Keratinocyte (primary cell): ENCODE measurements at regions not wholly inside any gene's neighbourhood (a gene's known extent, or its start where the extent isn't known, plus 50 kb on each side); places are given as distances from the start of the nearest gene placed in this dataset.

Experiments
- DNase-seq: peaks from one replicate; pipeline ENCODE4 v3.0.0-alpha.2; 2011; ENCODE audit warnings: low read depth, missing footprints, low spot score
- FAIRE-seq: peaks from 2 replicates; lab custom pipeline; 2011; peaks lifted over from hg19 to GRCh38; lab: Jason Lieb, UNC
- H2AFZ ChIP-seq: 2 replicates; pipeline ENCODE4 v1.6.0; 2012; ENCODE audit warnings: low read length, control low read depth, inconsistent platforms; ENCODE audit not compliant: control insufficient read depth
- H3K27ac ChIP-seq: 2 replicates; pipeline ENCODE4 v1.5.1; 2011; ENCODE audit warnings: low read length; ENCODE audit not compliant: control insufficient read depth, insufficient read depth
- H3K27me3 ChIP-seq: 3 replicates; pipeline ENCODE4 v1.6.0; 2011; ENCODE audit warnings: low read length; ENCODE audit not compliant: control insufficient read depth, insufficient read depth; ENCODE audit errors: extremely low read depth
- H3K36me3 ChIP-seq, 2 experiments: 2 replicates in 1 of 2; 3 replicates in 1 of 2; pipeline ENCODE4 v1.5.1; 2011; ENCODE audit warnings: low read length in 2 of 2, mild to moderate bottlenecking in 1 of 2; ENCODE audit not compliant: control insufficient read depth in 2 of 2, insufficient read depth in 2 of 2; ENCODE audit errors: extremely low read depth in 1 of 2
- H3K4me1 ChIP-seq: 3 replicates; pipeline ENCODE4 v1.5.1; 2011; ENCODE audit warnings: low read length; ENCODE audit not compliant: control insufficient read depth, insufficient read depth; ENCODE audit errors: extremely low read depth
- H3K4me2 ChIP-seq: 3 replicates; pipeline ENCODE4 v1.6.0; 2011; ENCODE audit warnings: low read depth, low read length; ENCODE audit not compliant: control insufficient read depth, insufficient read depth; ENCODE audit errors: extremely low read depth
- H3K4me3 ChIP-seq, 3 experiments: fragments of 200-600 bp in 1 of 3; sonication (generic) in 1 of 3; 2 replicates in 2 of 3; 3 replicates in 1 of 3; pipeline ENCODE4 v1.5.1; 2011 to 2016; ENCODE audit warnings: low read length in 3 of 3, mild to moderate bottlenecking in 3 of 3, control low read depth in 2 of 3, inconsistent platforms in 1 of 3, low read depth in 1 of 3, mixed read lengths in 1 of 3, mixed run types in 1 of 3, moderate library complexity in 1 of 3; ENCODE audit not compliant: control insufficient read depth in 2 of 3, insufficient read depth in 2 of 3; ENCODE audit errors: extremely low read depth in 1 of 3
- H3K79me2 ChIP-seq: 2 replicates; pipeline ENCODE4 v1.6.0; 2012; ENCODE audit warnings: low read length; ENCODE audit not compliant: control insufficient read depth, insufficient read depth
- H3K9ac ChIP-seq: 3 replicates; pipeline ENCODE4 v1.6.0; 2011; ENCODE audit warnings: low read length; ENCODE audit not compliant: control insufficient read depth, insufficient read depth; ENCODE audit errors: extremely low read depth
- H3K9me1 ChIP-seq: 3 replicates; pipeline ENCODE4 v1.6.0; 2011; ENCODE audit warnings: low read length; ENCODE audit not compliant: control insufficient read depth, insufficient read depth; ENCODE audit errors: extremely low read depth
- H3K9me3 ChIP-seq: 2 replicates; pipeline ENCODE4 v1.5.1; 2012; ENCODE audit warnings: low read depth, low read length; ENCODE audit not compliant: control insufficient read depth
- H4K20me1 ChIP-seq: 3 replicates; pipeline ENCODE4 v1.6.0; 2011; ENCODE audit warnings: low read length; ENCODE audit not compliant: control insufficient read depth, insufficient read depth; ENCODE audit errors: extremely low read depth
- CTCF ChIP-seq, 3 experiments: IDR thresholded peaks in 1 of 3; conservative IDR thresholded peaks in 1 of 3; optimal IDR thresholded peaks in 1 of 3; 2 replicates in 2 of 3; 3 replicates in 1 of 3; pipeline versions ENCODE3 to v1.5.1; 2011; ENCODE audit warnings: low read length in 3 of 3, mild to moderate bottlenecking in 3 of 3, moderate library complexity in 2 of 3, control low read depth in 1 of 3, inconsistent platforms in 1 of 3; ENCODE audit not compliant: insufficient read depth in 2 of 3; ENCODE audit errors: extremely low read depth in 1 of 3
- EZH2 ChIP-seq: IDR thresholded peaks from one replicate; pipeline ENCODE4 v1.6.1; 2012; ENCODE audit warnings: inconsistent platforms, mild to moderate bottlenecking, low read length, moderate library complexity
- dilution Hi-C: fragments of 300-500 bp; cut with MboI; formaldehyde crosslinking; loops from one replicate; pipeline ENCODE4 v1.7.0; 2020; ENCODE audit warnings: low sequenced_read_pairs; ENCODE audit not compliant: extremely low pct_ligation_motif_present
- small RNA-seq, 3 experiments: library from RNA; depleted of rRNA; stranded (forward); fragments of <200 nt; gene quantifications; one replicate each; pipeline ENCODE3, GENCODE V24; 2012; ENCODE audit warnings: low read depth in 3 of 3, low replicate concordance in 1 of 3; ENCODE audit not compliant: insufficient read length in 3 of 3

DNA sequence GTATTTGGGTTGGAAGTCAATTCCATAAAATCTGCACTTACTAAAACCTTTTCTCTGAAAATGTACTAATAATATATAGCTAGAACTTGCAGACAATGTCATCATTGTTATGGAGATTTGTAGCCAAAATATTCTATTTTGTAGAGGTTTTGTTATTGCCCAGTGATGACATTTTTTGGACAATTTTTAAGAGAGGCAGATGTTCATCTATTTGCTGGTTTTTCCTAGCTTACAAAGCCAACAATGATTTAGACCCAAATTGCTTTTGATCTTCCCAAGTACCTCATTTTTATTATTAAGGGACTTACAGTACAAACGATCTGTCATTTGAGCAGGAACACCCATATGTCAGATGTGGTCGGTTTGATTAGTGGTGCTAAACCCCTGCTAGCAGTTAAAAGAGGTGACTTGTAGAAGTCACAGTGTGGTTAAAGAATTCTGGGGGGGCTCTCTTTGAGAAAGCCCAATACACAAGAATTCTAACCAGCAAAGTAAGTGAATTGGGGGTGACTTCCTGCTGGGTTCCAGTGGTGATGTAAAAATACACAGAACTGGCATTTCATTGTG, 136.2 kb downstream of the KIT start:
- no peak overlapping the region for H3K4me3 ChIP-seq
- H3K9me3 ChIP-seq = no peaks in the 10 kb centered on the region
- H3K79me2 ChIP-seq = no peaks in the 10 kb centered on the region
- H3K4me2 ChIP-seq = no peak overlapping the region
- no peaks in the 10 kb centered on the region for H3K27me3 ChIP-seq
- H4K20me1 ChIP-seq = no peaks in the 10 kb centered on the region
- H3K4me1 ChIP-seq = no peaks in the 10 kb centered on the region
- TF ChIP-seq EZH2 (no peak), CTCF (optimal IDR thresholded peaks at IDR 0.05 in 1 of 3, IDR thresholded peaks at IDR 0.05 in 1 of 3, conservative IDR thresholded peaks at IDR 0.05 in 1 of 3; ENCODE audit: extremely low read depth in 1 of 3, insufficient read depth in 2 of 3, low read length in 3 of 3) (no peak)
- dilution Hi-C loops = no loop called here
- no peaks in the 10 kb centered on the region for H3K36me3 ChIP-seq
- no peaks in the 10 kb centered on the region for H3K9me1 ChIP-seq
- no peak overlapping the region for H2AFZ ChIP-seq
- no peak overlapping the region for H3K9ac ChIP-seq
- no peak overlapping the region for H3K27ac ChIP-seq
- DNase-seq (no peak), FAIRE-seq (no peak)

Small RNA genes in the stretch of these regions (small RNA-seq; reads per million reads assigned to genes)
- gene RPL38P3 = 0 reads per million in 3 experiments
